Endothelial cell of umbilical vein (primary cell): ENCODE measurements at regions not wholly inside any gene's neighbourhood (a gene's known extent, or its start where the extent isn't known, plus 50 kb on each side); places are given as distances from the start of the nearest gene placed in this dataset.

Experiments
- BruUV-seq: library from RNA; stranded (reverse); fragments of 400-500 nt; replicated peaks from 2 replicates; lab custom pipeline; 2021; lab: Mats Ljungman, UMichigan
- CTCF ChIA-PET: fragments of 300-600, 350-600 bp; sonication (Branson Sonifier 250); formaldehyde crosslinking; loops from one replicate; lab custom pipeline; 2021; ENCODE audit warnings: antibody characterized with exemption, inconsistent platforms; lab: Charles Lee
- POLR2A ChIA-PET: fragments of 300-600, 350-600 bp; sonication (Branson Sonifier 250); formaldehyde crosslinking; loops from one replicate; lab custom pipeline; 2021; ENCODE audit warnings: antibody characterized with exemption, inconsistent platforms; lab: Charles Lee
- DNase-seq: peaks from one replicate; pipeline ENCODE4 v3.0.0-alpha.2; 2011; ENCODE audit warnings: low read depth, low spot score
- FAIRE-seq: peaks from 2 replicates; lab custom pipeline; 2011; peaks lifted over from hg19 to GRCh38; lab: Jason Lieb, UNC
- H2AFZ ChIP-seq: 2 replicates; pipeline ENCODE4 v1.6.0; 2012; ENCODE audit warnings: low read depth, low read length, control low read depth, inconsistent platforms
- H3K27ac ChIP-seq: 2 replicates; pipeline ENCODE4 v1.5.1; 2011; ENCODE audit warnings: low read depth, mild to moderate bottlenecking, control low read depth, low read length, moderate library complexity; ENCODE audit not compliant: insufficient read depth
- H3K27me3 ChIP-seq, 2 experiments: 2 replicates each; pipeline versions ENCODE4 v1.6.0 to v1.6.1; 2011; ENCODE audit warnings: low read length in 2 of 2, mixed read lengths in 1 of 2; ENCODE audit not compliant: control insufficient read depth in 2 of 2, insufficient read depth in 2 of 2
- H3K36me3 ChIP-seq, 2 experiments: 2 replicates in 1 of 2; 3 replicates in 1 of 2; pipeline ENCODE4 v1.5.1; 2011; ENCODE audit warnings: low read length in 2 of 2, mild to moderate bottlenecking in 1 of 2, moderate library complexity in 1 of 2; ENCODE audit not compliant: control insufficient read depth in 2 of 2, insufficient read depth in 2 of 2; ENCODE audit errors: extremely low read depth in 1 of 2
- H3K4me1 ChIP-seq: 3 replicates; pipeline ENCODE4 v1.5.1; 2011; ENCODE audit warnings: mild to moderate bottlenecking, low read length; ENCODE audit not compliant: control insufficient read depth, insufficient read depth; ENCODE audit errors: extremely low read depth
- H3K4me2 ChIP-seq: 2 replicates; pipeline ENCODE4 v1.6.1; 2011; ENCODE audit warnings: low read length, control low read depth, mixed read lengths; ENCODE audit not compliant: insufficient read depth
- H3K4me3 ChIP-seq, 3 experiments: fragments of 200-600 bp in 1 of 3; sonication (generic), shearing (Covaris generic) in 1 of 3; replicated peaks in 1 of 3; 2 replicates each; pipeline ENCODE4 v1.5.1; 2011 to 2016; ENCODE audit warnings: control low read depth in 3 of 3, low read length in 3 of 3, mild to moderate bottlenecking in 2 of 3, inconsistent platforms in 1 of 3, low read depth in 1 of 3, moderate library complexity in 1 of 3; ENCODE audit not compliant: insufficient read depth in 1 of 3
- H3K79me2 ChIP-seq: 2 replicates; pipeline ENCODE4 v1.6.0; 2012; ENCODE audit warnings: low read length, inconsistent platforms; ENCODE audit not compliant: control insufficient read depth, insufficient read depth
- H3K9ac ChIP-seq: replicated peaks from 2 replicates; pipeline ENCODE3; 2011; ENCODE audit warnings: low read length, control low read depth; ENCODE audit not compliant: insufficient read depth; ENCODE audit errors: extremely low read depth
- H3K9me1 ChIP-seq: replicated peaks from 3 replicates; pipeline ENCODE4 v1.6.0; 2011; ENCODE audit warnings: mild to moderate bottlenecking, low read length; ENCODE audit not compliant: control insufficient read depth, insufficient read depth; ENCODE audit errors: extremely low read depth
- H3K9me3 ChIP-seq: replicated peaks from 2 replicates; pipeline ENCODE4 v1.5.1; 2012; ENCODE audit warnings: low read length, inconsistent platforms; ENCODE audit not compliant: control insufficient read depth, insufficient read depth
- H4K20me1 ChIP-seq: replicated peaks from 2 replicates; pipeline ENCODE3; 2011; ENCODE audit warnings: mild to moderate bottlenecking, low read length; ENCODE audit not compliant: control insufficient read depth, insufficient read depth; ENCODE audit errors: extremely low read depth
- CTCF ChIP-seq, 2 donors: IDR thresholded peaks; 1 replicate in 1 of 2; 2 replicates in 1 of 2; pipeline ENCODE4 v1.5.1; 2011; ENCODE audit warnings: low read length in 2 of 2, mild to moderate bottlenecking in 2 of 2, moderate library complexity in 2 of 2, control low read depth in 1 of 2, inconsistent platforms in 1 of 2, low read depth in 1 of 2; ENCODE audit not compliant: insufficient read depth in 1 of 2; ENCODE audit errors: extremely low read depth in 1 of 2
- EZH2 ChIP-seq: IDR thresholded peaks from 2 replicates; pipeline ENCODE4 v1.6.1; 2012; ENCODE audit warnings: borderline replicate concordance, low read depth, mild to moderate bottlenecking, moderate library complexity, low read length, inconsistent platforms; ENCODE audit not compliant: severe bottlenecking
- FOS ChIP-seq: IDR thresholded peaks from 2 replicates; pipeline ENCODE4 v1.6.1; 2011; ENCODE audit warnings: mild to moderate bottlenecking, low read length, moderate library complexity, borderline replicate concordance; ENCODE audit not compliant: insufficient read depth
- GATA2 ChIP-seq: IDR thresholded peaks from 2 replicates; pipeline ENCODE4 v1.7.0; 2011; ENCODE audit warnings: low read depth, mild to moderate bottlenecking, moderate library complexity, mixed read lengths, low read length; ENCODE audit not compliant: insufficient read length, insufficient read depth
- JUN ChIP-seq: IDR thresholded peaks from 2 replicates; pipeline ENCODE4 v1.6.1; 2011; ENCODE audit warnings: borderline replicate concordance, low read depth; ENCODE audit not compliant: insufficient read length, insufficient read depth
- MYC ChIP-seq: IDR thresholded peaks from one replicate; pipeline ENCODE4 v1.6.1; 2011; ENCODE audit warnings: mild to moderate bottlenecking, low read depth, low read length
- POLR2AphosphoS5 ChIP-seq: IDR thresholded peaks from 2 replicates; pipeline ENCODE4 v1.6.1; 2012; ENCODE audit warnings: low read depth, mild to moderate bottlenecking, control low read depth, low read length, moderate library complexity; ENCODE audit not compliant: insufficient read depth
- dilution Hi-C: fragments of 300-500 bp; cut with MboI; formaldehyde crosslinking; loops from one replicate; pipeline ENCODE4 v1.15.0; 2019; ENCODE audit warnings: low sequenced_read_pairs; ENCODE audit not compliant: extremely low pct_ligation_motif_present
- intact Hi-C: fragments of 100-400 bp; cut with micrococcal nuclease; formaldehyde crosslinking; loops from one replicate; pipeline ENCODE4 v1.10.0; 2022

- Histone ChIP-seq H3K4me1 (no peaks in the 10 kb centered on the region), H3K79me2 (no peaks in the 10 kb centered on the region), H3K4me2 (no peak overlapping the region), H3K9ac (no peak overlapping the region), H3K27ac (no peak overlapping the region), H4K20me1 (no peaks in the 10 kb centered on the region), H3K4me3 (no peak overlapping the region), H3K27me3 (no peaks in the 10 kb centered on the region), H2AFZ (no peak overlapping the region), H3K9me1 (no peaks in the 10 kb centered on the region), H3K36me3 (no peaks in the 10 kb centered on the region), H3K9me3 (peaks cover 2% of the 10 kb centered on the region)
- DNase-seq (no peak), FAIRE-seq (no peak)
- dilution Hi-C loops: no loop called here
- TF ChIP-seq EZH2: no peak
- TF ChIP-seq FOS: no peak
- no peak for TF ChIP-seq POLR2AphosphoS5
- no peak for TF ChIP-seq MYC
- TF ChIP-seq GATA2: no peak
- no peak for TF ChIP-seq CTCF (IDR thresholded peaks at IDR 0.05; ENCODE audit: extremely low read depth in 1 of 2, insufficient read depth in 1 of 2, low read depth in 1 of 2, low read length in 2 of 2)
- TF ChIP-seq JUN: no peak
- CTCF ChIA-PET: no interaction called here
- intact Hi-C loops: no loop called here
- no TSS peak for BruUV-seq
- POLR2A ChIA-PET: no interaction called here
Measured at GRCh38 chr4:182126603-182127002, 116.6 kb upstream of the TENM3 start.
